M059J (cell line): ENCODE measurements at regions not wholly inside any gene's neighbourhood (a gene's known extent, or its start where the extent isn't known, plus 50 kb on each side); places are given as distances from the start of the nearest gene placed in this dataset.
"Not testable (repeated sequence)": the region's sequence is repeated elsewhere in the genome, so short reads cannot be mapped to it uniquely, and the experiment has no call there.

Experiments
- DNase-seq: peaks from one replicate; pipeline ENCODE4 v3.0.0-alpha.2; 2012; ENCODE audit warnings: low read depth

DNA sequence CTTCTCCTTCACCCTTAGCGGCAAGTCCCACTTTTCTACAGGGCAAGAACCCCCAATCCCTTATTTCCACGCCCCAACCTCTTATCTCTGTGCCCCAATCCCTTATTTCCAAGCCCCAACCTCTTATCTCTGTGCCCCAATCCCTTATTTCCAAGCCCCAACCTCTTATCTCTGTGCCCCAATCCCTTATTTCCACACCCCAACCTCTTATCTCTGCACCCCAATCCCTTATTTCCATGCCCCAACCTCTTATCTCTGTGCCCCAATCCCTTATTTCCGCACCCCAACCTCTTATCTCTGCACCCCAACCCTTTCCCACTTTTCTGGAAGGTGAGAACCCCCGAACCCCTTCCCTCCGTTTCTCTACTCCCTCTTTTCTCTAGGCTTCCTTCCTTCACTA, 116.1 kb upstream of the GJE1 start:
- DNase-seq: not testable (repeated sequence)

DNA sequence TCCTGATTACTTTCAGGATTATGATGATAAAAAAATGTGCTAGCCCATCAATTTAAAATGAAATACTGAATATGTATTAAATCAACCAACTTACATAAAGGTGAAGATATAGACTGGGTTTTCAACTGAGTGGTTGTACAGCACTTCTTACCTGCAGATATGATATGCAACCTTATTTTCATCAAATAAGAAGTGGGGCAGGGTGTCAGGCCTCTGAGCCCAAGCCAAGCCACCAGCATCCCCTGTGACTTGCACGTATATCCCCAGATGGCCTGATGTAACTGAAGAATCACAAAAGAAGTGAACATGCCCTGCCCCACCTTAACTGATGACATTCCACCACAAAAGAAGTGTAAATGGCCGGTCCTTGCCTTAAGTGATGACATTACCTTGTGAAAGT, 117.3 kb upstream of the GJE1 start:
- DNase-seq: peak; percentile 16

GRCh38 chr6:142015011-142015410, 117.7 kb upstream of the GJE1 start:
- peak; percentile 45 for DNase-seq

DNA sequence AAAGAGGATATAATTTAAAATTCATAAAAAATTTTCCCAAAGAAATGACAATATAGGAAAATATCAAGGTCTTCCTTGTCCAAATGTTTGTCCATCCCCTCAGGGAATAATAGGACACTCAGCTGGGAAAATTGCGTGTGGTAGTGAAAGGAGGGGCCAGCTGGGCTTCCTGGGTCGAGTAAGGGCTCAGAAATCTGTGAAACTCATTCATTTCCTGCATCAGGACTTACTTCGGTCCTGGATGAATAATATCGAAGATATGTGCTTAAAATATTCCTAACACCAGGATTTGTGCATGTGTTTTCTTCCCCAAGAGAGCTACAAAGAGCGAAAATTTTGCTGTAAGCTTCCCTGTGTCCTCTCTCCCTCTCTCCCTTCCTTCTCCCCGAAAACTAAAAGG, 118.2 kb upstream of the GJE1 start:
- peak; percentile 98 for DNase-seq

DNA sequence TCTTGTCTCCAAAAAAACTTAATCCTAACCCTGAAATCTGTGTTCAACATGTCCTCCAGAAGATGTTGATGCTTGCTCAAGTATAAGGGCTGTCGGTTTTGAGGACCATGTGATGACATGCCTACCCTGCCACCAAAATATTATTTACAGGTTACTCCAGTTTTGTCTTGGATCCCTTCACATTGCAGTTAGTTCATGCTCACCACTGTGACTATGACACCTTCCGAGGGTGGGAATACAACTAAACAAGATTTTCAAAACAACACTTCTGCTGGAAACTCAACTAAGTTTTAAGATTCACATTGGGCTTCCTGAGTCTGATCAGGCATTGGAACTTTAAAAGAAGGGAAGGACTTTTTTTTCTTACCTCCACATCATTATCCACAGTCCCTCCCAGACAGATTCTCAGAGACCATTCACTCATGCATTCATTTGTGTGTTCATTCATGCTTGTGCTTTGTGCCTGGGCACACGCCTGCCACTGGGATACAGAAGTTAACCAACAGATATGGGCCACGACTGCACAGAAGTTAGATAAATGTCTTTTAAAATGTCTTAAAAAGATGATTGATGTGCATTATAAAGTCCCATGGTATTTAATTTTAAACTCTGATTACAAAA, 118.7 kb upstream of the GJE1 start:
- DNase-seq: peak; percentile 67

GRCh38 chr6:142013287-142013686, 119.4 kb upstream of the GJE1 start:
- peak; percentile 97 for DNase-seq

GRCh38 chr6:142011775-142012174, 121.0 kb upstream of the GJE1 start:
- peak; percentile 30 for DNase-seq

DNA sequence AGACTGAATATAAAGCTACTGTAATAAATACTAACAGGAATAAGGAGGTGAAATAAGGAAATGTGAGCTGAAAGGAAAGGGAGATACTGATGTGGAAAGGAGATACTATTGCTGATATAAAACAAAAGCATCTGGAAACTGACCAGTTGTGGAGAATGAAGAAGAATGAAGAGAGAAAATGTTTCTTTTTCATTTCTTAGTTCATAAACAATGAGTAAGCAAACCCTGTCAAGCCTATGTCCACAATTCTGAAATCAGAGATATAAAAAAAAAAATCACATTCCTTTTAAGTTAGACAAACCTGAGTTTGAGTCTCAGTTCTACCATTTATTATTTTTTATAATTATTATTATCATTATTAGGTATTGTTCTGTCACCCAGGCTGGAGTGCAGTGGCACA, 121.6 kb upstream of the GJE1 start:
- peak; percentile 63 for DNase-seq

DNA sequence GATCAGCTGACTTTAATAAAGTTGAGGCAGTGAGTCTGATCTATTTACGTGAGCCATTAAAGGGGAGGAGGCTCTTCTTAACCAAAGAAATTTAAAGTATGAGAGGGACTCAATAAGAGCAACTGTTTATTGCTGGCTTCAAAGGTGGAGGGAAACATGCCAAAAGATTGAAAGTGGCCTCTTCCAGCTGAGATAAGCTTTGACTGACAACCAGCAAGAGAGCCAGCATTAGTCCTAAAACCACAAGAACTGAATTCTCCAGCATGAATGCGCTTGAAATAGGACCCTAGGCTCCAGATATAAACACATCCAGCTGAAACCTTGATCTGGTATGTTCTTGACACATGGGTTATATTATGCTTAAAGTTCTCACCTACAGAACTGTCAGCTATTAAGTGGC, 123.1 kb upstream of the GJE1 start:
- peak; percentile 99 for DNase-seq

GRCh38 chr6:142008781-142009180, 123.9 kb upstream of the GJE1 start:
- DNase-seq: peak; percentile 59

DNA sequence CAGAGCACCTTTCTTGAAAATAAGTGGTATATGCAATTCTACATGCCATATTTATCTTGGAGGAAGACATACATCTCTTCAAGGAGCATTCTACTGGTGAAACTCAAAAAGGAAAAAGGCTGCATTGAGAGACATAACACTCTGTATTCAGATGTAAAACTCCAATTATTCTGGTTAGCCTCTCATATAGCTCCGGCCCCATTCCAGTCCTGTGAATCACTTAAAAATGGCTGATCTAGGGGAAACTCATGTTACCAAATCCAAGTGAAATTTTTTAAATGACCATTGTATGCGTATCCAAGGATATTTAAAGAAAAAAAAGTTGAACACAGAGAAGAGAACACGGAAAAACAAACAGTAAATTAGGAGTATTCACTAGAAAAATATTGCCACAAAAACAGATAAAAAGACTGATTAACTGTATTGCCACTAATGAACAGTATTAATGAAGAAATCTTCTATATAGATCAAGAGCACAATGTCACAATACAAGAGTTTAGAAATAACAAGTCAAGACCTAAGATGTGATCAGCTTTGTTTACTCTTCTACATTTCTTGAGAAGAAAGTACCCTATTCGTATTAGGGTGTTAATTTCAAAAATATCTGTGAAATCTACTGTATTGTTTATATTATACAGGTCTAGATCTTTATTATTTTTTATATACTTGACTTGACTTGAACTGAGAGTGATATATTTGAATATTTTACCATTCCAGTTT, 124.5 kb upstream of the GJE1 start:
- DNase-seq: peak; percentile 25

DNA sequence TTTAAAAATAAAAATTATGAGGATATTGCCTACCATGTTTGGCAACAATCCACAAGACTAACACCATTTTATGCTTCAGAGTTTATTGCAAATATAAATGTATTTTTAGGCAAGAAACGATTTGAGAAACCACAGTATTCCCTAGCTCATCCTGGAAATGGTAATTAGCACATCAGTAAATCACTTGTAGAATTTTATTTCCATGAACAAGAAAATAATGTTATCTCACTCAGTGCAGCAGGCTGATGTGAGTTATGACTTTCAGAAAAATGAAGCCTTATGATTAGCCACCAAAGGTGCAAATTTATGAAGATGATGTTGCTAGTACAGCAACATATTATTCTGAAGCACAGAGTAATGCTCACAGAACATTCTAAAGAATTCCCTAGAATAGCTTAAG, 127.7 kb upstream of the GJE1 start:
- DNase-seq: no peak

DNA sequence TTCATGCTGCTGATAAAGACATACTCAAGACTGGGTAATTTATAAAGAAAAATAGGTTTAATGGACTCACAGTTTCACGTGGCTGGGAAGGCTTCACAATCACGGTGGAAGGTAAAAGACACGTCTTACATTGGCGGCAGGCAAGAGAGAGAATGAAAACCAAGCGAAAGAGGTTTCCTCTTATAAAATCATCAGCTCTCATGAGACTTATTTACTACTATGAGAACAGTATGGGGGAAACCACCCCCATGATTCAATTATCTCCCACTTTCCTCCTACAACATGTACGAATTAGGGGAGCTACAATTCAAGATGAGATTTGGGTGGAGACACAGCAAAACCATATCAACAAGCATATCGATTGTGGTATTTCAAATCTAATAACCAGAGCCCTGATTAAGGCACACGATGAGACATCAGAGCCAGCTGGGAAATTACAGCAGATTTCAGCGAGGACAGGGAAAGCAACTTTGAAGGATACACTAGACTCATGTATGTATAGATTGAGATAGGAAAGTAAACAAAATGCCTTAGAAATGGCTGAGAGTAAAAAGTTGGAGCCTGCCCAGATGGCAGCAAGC, 129.8 kb upstream of the GJE1 start:
- DNase-seq: no peak

DNA sequence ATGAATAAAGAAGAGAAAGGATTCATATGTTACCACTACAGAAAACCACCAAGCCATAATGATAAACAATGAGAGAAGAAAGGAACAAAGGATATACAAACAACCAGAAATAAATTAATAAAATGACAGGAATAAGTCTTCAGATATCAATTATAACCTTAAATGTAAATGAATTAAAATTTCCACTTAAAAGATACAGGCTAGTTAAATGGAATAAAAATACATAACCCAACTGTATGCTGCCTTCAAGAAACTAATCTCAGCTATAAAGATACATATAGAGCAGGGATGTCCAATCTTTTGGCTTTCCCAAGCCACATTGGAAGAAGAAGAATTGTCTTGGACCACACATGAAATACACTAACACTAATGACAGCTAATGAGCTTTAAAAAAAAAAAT, 135.9 kb upstream of the GJE1 start:
- DNase-seq: no peak

GRCh38 chr6:141992109-141992508, 140.6 kb upstream of the GJE1 start:
- DNase-seq: no peak

DNA sequence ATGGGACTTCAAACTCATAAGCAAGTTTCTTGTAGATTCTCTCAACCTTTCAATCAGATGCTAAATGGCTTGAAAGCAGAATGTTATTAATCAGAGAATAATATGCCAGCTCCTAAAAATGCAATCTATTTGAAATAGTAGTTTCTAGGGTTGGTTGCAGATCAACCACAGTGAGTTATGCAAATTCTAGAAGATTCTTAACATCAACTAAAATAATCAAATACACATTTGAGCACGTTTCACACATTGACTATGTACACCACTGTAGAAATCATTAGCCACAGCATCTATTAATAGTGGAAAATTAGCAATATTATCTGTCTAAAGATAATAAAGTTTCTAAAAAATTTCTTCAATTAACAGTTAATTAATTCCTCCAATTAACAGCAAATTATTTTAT, 141.9 kb upstream of the GJE1 start:
- no peak for DNase-seq

GRCh38 chr6:141989706-141989959, 143.1 kb upstream of the GJE1 start:
- no peak for DNase-seq

DNA sequence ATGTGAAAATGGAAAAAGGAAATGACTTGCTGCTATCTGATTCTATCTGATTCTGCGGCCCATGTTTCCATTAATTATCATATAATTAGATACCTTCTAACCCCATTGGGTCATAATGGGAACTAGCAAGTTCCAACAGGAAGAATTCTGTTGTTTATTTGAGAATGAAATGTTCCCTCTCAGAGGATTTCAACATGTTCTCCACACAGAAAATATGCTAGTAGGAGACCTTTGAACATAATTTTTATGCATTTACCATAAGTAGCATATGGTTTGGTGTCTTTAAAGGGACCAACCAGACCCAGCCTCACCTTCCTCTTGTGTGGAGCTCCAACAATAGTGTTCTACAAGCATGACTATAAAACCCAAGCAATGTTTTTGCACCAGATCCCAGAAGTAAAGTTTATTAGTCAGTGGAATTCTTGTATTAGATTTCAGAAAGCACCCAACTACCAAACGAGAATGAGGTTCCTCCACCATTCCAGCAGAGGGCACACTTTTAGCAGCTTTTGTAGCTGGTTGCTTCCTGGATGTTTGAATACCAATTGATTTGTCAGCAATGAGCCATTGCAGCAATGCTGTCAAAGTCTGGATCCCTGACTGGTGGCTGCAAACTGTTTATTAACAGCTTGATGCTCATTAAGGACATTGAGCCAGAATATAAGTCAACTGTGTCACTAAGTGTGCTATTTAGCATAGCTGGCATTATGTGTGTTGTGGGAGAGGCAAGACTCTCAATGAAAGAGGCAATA, 143.6 kb upstream of the GJE1 start:
- DNase-seq: peak; percentile 85

- DNase-seq: no peak
Observed at GRCh38 chr6:141988327-141988726, 144.4 kb upstream of the GJE1 start.

DNA sequence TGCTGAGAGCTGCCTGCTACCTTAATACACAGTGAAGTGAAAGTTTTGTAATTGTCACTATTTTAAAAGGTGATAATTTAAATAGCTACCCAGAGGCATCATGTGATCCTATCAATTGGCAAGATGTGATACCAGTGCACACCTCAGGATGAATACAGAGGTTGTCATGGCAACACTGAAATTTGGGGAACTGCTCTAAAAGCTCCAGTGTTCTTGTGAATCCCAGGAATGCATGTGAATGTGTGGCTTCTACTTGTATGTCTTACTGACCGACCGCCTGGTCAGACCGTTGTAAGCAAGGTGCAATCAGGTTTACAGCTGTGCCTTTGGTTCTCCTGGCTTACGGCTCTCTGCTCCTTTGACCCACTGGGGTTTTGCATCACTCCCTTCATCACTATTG, 146.3 kb upstream of the GJE1 start:
- DNase-seq: peak; percentile 47

- no peak for DNase-seq
Observed at GRCh38 chr6:141981190-141981589, 151.5 kb upstream of the GJE1 start.

DNA sequence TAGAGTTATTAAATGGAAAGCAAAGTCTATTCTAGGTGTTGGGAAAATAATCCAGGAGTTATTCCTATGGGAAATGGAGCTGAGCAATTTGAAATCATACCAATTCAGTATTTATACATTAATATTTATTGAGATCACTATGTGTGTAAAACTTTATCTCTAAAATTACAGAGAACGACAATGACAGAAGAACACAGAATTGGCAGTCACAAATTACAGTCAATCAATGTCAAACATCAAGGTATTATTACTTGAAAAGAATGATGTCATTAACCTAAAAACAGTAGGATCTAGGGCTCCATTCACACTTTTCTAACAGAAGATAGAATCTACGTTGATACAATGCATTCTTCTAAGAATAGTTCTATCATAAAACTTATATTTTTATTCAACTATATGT, 154.9 kb upstream of the GJE1 start:
- DNase-seq: no peak

GRCh38 chr6:141976994-141977393, 155.7 kb upstream of the GJE1 start:
- no peak for DNase-seq
